T-helper 9 cell (primary cell): ENCODE measurements at regions not wholly inside any gene's neighbourhood (a gene's known extent, or its start where the extent isn't known, plus 50 kb on each side); places are given as distances from the start of the nearest gene placed in this dataset.
"Not testable (repeated sequence)": the region's sequence is repeated elsewhere in the genome, so short reads cannot be mapped to it uniquely, and the experiment has no call there.

Experiments used
- DNase-seq: peaks from one replicate; pipeline ENCODE4 v3.0.0-alpha.2; 2020

DNA sequence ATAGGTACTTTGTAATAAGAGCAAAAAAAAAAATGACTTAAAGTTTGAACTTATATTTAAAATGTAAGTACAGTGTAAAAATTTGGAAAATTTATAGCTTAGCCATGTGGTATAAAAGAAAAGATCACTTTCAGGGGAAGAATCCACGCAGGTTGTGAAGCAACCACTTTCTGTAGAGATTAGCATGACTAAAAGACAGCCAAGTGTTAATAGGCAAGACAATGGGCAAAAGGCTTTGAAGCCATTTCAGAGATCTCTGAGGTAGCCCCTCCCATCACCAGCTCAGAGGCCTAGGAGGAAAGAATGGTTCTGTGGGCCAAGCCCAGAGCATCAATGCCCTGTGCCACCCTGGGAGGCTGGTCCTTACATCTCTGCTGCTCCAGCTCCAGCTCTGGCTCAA lies 346.3 kb upstream of the CHD1 start:
- DNase-seq, result no peak

DNA sequence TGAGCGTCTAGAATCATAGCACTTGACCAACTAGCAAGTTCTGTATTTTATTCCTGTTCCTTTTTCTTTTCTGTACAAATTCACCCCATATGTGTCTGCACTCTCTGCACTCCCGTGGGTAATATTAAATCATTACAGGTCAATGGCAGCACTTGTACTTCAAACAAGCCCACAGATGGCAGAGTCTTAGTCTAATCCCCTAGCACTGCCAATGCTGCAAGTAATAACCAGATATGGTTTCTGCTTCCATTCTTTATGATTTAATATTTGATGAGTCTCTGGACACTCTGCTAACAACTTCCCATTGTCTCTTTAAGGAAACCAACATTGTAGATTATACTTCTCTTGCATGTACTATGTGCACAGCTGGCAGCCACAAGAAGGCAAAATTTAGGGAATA lies 343.8 kb upstream of the CHD1 start:
- no peak for DNase-seq

DNA sequence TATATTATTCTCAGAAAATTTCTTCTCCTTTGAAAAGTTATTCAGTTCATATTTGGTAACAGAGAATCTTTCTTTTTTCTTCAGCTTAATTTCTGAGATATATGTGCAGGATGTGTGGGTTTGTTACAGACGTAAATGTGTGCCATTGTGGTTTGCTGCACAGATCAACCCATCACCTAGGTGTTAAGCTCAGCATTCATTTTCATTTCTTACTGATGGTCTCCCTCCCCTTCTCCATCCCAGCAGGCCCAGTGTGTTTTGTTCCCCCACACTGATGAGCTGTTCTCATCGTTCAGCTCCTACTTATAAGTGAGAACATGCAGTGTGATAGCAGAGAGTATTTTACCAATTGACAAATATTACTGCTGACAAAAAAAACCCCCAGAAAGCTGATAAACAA lies 330.0 kb upstream of the CHD1 start:
- DNase-seq, result no peak

DNA sequence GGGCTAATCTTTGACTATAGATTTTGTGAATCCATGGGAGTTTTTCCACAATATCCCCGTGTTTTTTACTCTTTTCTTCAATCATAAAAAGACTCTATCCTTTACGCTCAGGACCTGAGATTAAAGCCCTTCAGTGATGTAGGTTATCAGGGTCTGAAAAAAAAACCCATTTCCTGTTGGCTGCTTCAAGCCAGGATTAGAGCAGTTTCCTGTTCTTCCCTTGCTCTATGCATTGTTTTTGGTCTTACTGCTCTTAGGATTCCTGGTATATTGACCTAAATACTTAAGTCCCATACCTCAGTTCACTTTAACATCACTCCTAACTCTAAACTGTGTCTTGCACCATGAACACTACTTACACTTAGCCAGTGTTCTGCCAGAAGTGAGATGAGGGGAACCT lies 319.3 kb upstream of the CHD1 start:
- DNase-seq, result no peak

DNA sequence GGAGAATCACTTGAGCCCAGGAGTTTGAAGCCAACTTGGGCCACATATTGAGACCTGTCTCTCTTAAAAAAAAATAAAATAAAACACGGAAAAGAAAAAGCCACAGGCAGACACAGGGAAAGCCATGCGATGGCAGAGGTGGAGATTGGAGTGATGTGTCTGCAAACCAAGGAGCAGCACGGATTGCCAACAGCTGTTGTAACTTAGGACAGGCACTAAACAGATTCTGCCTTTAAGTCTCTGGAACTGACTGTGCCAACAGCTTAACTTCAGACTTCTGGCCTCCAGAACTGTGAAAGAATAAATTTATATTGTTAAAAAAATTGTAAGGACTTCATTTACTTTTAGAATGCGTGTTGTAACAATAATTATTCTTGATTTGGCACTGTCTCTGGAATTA lies 318.5 kb upstream of the CHD1 start:
- no peak for DNase-seq

DNA sequence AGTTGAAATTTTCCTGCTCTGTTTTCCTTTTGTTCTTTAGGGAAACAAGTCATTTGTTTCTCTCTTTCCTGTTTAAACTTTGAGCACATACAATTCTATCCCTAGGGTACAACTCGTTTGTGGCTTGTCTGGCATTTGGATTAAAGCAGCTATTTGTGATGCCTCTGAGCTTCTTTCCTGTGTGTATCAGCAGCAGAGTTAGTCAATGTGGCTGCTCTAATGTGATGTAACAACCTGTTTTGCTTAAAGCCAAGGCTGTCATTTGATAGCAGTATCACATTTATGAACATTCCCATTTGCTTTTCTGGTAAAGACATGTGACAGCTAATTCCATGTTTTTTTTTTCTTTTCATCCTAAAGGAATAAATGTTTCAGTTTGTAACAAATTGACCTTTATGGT lies 314.3 kb upstream of the CHD1 start:
- no peak for DNase-seq

DNA sequence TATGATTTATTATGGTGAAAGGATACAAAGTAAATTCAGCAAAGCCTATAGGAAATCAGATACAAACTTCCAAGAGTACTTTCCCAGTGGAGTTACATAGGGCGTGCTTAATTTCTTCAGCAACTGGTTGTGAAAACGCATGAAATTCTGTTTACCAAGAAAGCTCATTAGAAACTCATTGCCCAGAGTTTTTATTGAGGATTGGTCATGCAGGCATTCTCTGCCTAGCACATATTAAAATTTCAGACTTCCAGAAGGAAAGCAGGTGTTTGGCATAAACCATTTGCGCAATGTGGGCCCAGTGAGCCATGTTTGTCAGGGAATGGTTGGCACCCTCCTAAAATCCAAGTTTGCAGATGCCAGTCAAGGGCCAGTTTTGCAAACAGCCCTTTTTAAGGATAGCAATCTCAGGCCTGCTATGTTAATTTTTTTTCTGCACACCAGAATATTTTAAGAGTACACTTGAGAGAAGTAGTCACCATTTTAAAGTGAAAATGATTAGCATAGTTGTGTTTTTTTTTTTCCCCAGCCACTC lies 311.1 kb upstream of the CHD1 start:
- no peak for DNase-seq

DNA sequence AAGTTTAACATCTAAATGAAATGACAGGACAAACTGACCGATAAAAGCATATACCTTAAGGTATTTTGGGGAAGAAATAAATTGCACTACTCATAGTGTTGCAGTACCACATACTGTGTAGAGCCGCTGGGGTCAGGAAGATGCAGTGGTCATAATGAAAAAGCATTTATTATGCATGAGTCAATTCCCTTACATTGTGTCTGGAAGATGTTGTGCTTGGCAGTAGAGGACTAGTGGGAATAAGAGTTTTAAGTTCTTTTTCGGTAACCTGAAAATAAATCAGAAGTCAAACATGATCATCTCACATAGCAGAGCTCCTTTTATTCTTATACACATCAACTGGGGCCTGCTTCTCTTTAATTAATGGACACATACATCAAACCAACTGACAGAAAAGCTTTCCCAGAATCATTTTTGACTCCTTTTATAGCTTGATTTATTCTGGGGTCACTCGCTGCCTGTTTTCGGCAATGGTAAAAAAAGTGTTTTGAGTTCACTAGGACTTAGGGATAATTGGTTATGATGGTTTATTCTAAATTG lies 262.5 kb upstream of the CHD1 start:
- no peak for DNase-seq

DNA sequence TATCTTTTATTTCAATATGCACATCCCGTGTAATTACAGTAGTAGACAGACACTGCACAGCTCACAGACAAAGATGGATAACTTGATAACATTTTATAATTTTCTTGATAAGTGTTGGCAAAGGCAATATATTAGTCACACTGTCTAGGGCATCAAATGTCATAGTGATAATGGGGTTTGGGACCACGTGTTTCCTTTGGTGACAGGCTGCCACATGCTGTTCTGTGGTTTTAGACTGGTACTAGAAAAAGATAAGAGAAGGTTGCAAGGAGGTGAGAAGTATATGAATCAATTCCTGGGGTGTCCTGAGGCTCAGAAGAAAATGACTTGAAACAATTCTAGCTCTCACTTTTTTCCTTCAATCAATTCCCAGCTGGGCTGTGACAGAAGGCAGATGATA lies 258.8 kb upstream of the CHD1 start:
- no peak for DNase-seq

DNA sequence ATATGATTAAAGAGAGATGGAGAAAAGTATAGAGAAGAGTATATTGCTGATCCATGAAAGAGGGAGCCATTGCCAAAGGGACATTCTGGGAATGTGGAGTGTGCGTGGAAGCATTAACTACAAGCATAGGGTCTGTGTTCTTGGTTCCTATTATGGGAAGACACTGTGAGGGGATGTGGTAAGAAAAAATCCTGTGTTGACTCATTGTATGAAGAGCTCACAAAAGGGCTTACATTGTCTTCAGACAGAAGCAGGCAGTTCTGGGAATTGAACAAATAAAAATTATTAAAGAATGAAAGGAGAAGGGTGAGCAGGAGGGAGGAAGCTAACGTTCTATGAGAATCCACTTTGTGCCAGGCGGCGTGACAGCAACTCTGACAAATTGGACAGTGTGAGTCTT lies 250.4 kb upstream of the CHD1 start:
- no peak for DNase-seq

DNA sequence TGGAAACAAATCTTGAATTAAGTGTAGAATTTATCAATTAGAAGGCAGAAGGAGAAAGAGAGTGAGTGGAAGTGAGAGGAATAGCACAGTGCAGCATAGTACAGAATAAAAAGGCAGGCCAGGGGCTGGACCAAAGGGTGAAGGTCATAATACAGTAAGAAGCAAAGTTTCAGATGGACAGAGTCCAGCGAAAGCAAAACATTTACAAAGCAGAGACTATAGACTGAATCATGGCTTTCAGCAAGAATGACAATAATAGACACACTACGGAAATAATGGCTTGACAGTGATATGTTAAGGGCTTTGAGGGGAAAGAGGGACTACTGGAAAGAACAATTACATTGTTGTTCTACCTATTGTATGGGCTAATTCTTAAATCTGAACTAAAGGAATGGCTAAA lies 249.0 kb upstream of the CHD1 start:
- no peak for DNase-seq

DNA sequence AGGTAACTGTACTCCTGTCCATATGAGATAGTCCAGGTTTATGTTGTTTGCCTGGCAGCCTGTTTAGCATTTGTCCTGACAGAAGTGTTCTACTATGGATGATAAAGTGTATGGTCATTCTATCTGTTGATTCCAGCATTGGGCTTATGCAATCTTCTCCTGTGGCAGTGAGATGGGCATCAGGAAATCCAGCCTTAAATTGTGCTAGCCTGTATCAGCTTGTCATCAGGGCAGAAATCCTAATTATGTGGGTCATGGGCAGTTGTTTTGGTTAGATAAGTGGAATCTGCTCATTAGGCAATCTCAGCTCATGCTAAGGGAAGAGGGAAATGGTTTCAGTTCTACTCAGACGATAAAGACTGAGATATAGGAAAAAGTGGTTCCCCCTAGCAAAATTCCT lies 247.4 kb upstream of the CHD1 start:
- no peak for DNase-seq

DNA sequence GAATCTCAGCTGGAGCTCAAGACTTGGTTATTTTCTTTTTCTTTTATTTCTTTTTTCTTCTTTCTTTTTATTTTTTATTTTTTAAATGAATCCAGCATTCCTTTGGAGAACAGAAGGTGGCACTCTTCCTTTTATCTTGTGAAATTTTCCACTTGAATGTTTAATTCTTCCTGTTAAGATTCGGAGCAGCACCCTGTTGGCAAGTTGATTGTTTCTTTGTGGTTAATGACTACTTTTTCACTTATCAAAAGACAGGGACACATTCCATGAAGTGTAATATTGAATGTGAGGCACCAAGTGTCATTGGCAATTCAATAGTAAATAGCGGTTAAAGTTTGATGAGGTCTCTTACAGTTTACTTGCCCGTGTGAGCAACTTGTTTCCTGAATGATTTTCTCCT lies 240.5 kb upstream of the CHD1 start:
- no peak for DNase-seq

DNA sequence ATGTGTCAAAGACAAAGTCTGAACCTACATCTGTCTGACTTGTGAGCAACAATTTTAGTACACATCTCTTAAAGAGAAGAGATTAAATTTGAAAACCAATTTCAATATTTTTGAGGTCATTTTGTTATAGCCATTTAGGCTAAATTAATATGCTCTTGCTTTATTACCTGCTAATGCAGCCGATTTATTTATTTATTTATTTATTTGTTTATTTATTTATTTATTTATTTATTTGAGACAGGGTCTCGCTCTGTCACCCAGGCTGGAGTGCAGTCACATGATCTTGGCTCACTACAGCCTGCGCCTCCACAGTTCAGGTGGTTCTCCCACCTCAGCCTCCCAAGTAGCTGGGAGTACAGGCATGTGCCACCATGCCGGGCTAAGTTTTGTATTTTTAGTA lies 232.7 kb upstream of the CHD1 start:
- DNase-seq, result not testable (repeated sequence)

DNA sequence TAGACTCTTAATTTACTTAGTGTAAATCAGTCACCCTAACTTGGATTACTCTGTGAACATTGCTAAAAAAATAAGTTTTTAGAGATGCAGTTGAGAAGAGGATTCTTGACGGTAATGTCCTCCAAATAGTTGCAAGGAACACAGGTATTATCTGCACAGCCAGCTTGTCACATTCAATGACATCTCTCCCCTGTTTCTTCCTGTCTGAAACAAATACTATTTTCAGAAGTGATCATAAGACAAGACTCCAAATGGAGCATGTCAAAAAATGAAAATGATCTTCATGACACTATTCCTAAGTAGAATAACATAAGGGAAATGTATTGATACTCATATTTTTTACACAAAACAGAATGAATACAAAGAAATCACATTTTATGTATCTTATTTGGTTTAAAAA lies 227.9 kb upstream of the CHD1 start:
- no peak for DNase-seq

DNA sequence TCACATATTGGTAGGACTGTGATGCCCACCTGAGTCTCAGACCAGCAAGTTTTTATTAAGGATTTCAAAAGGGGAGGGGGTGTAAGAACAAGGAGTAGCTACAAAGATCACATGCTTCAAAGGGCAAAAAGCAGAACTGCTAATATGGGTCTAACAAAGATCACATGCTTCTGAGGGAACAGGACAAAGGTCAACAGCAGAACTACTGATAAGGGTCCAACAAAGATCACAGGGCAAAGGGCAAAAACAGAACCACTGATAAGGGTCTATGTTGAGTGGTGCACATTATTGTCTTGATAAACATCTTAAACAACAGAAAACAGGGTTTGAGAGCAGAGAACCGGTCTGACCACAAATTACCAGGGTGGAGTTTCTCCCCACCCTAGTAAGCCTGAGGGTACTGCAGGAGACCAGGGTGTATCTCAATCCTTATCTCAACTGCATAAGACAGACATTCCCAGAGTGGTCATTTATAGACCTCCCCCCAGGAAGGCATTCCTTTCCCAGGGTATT lies 214.5 kb upstream of the CHD1 start:
- DNase-seq, result not testable (repeated sequence)

DNA sequence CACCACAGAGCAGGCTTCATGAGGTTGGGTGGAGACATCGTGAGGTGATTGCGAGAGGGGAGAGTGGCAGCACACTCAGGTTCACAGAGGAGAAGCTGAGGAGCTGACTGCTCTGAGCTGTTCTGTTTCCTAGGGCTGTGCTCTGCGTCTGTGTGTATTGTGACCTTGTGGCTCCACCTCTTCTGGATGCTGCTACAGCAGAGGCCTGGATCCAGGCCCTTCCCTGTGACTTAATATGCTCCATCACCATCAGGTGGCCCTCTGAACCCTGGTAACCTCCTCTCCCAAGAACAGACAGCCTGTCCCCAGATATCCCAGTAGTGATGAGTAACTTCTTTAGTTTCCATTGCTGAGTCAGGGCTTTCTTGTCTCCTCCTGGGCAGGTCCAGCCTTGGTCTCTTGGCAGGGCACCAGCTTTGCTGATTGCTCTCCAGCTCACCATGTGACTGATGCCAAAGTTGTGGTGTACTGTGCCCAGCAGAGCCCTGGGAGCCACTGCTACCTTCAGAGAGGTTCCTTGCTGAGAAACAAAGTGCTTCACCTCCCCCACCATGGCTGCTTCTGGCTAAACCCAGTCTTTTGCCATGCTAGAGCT lies 212.8 kb upstream of the CHD1 start:
- no peak for DNase-seq

DNA sequence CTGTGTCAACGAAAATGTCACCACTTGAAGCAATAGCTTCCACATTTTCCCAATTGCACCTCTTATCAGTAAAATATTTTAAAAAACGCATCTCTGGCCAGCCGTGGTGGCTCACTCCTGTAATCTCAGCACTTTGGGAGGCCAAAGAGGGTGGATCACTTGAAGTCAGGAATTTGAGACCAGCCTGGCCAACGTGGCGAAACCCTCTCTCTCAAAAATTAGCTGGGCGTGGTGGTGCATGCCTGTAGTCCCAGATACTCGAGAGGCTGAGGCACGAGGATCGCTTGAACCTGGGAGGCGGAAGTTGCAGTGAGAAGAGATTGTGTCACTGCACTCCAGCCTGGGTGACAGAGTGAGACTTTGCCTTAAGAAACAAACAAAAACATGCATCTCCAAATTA lies 210.1 kb upstream of the CHD1 start:
- no peak for DNase-seq

DNA sequence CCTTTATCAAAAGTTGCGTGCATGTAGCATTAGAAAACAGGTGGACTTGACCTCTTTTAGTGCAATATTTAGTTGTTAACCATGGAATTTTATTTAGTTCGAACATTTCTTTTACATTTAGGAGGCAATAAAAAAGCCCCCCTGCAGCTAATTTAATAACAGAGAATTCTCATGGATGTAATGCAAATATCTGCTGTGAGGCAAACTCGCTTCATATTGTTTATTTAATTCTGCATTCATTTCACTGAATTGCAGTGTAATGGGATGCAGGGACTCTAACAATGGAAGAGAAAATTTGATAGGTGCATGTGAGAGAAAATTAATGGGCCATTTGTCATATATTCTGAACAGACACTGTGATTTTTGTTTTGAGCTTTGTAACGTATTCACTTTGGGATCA lies 205.1 kb upstream of the CHD1 start:
- DNase-seq, result no peak

DNA sequence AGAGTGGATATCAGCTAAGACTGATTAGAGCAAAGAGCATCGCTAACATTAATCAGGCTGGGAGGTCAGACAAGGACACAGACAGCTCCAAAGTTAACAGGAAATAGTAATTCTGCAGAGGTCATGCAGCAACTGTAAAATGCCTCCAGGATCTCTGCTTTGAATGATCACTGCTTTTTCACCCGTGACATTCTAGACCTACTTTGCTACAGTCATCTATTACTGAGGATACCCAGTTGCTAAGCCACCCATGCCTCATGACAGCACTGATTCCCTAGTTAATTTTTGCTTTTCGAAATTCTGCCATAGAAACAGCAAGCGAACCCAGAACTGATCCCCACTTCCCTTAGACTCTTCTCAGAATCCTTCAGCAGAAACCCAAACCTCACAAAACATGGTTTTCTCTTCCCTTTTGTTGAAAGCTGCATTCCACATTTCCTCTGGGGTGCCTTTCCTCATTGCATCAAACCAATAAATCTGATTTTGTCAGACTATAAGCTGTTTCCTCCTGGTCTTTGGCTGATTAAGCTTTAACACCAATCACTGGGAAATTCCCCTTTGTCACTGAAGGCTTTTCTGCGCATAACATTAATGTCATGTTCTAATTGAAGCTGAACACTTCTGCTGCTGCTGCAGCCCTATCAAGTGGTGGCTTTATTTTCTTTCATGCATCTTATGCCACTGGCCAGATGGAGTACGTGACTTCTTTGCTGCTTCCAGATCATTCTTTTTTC lies 201.1 kb upstream of the CHD1 start:
- no peak for DNase-seq

DNA sequence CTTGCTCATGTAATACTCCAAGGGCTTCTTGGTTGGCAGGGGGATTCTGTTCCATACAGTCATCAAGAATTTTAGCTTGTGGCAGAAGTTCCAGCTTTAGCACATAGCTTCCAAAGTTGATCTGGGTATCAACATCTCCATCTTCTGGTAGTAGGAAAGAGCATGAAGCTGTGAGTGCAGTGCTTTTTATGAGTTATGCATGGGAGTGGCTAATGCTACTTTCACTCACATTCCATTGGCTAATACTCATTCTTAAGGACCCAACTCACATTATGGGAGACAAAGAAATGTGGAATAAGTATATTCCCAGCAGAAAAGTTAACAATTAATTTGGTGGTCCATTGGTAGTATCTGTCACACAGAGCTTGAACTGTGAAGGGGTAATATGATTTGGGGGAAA lies 194.2 kb upstream of the CHD1 start:
- DNase-seq, result no peak

DNA sequence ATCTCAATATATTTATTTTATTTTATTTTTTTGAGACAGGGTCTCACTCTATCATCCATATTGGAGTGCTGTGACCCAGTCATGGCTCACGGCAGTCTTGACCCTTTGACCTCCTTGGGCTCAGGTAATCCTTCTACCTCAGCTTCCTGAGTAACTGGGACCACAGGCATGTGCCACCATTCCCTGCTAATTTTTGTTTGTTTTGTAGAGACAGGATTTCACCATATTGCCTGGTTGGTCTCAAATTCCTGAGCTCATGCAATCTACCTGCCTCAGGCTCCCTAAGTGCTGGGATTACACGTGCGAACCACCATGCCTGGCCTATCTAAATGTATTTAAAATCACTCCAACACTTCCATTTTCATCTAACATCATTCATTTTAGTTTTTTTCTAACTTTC lies 190.5 kb upstream of the CHD1 start:
- DNase-seq, result no peak

DNA sequence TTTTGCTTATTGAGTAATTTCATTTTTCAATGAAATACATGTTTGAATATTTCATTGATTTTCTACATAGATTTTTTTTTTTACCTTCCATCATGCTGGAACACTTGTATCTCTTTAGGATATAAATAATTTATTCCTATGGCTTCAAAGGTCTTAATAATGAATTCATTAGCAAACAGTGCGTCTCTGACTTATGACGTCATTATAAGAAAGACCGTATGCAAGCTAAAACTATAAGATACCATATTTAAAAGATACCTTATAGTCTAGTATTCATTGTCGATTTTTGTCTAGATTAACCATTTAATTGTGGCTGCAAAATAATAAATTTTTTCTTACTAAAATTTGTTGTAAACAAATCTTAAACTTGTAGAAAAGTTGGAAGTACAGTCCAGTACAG lies 187.7 kb upstream of the CHD1 start:
- no peak for DNase-seq

DNA sequence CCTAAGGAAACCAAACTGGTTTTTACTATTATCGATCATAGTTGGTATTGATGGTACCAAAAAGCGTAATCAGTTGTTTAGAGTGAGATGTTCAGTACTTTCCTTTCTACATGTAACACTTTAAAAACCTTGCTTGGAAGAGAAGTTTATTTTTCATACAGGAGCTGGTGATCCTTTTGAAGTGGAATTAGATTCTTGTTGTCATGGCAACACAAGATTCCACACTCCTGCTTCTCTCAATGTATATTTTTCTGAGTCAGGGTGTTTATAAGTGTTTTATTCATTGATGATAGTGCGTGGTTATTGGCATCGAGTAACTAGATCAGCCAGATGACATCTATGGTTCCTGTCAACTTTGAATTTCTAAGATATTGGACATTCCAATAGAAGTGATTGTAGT lies 181.1 kb upstream of the CHD1 start:
- no peak for DNase-seq
